ENCODE measurements at regions not wholly inside any gene's neighbourhood (a gene's known extent, or its start where the extent isn't known, plus 50 kb on each side); places are given as distances from the start of the nearest gene placed in this dataset.
"Not testable (repeated sequence)": the region's sequence is repeated elsewhere in the genome, so short reads cannot be mapped to it uniquely, and the experiment has no call there.

DNA sequence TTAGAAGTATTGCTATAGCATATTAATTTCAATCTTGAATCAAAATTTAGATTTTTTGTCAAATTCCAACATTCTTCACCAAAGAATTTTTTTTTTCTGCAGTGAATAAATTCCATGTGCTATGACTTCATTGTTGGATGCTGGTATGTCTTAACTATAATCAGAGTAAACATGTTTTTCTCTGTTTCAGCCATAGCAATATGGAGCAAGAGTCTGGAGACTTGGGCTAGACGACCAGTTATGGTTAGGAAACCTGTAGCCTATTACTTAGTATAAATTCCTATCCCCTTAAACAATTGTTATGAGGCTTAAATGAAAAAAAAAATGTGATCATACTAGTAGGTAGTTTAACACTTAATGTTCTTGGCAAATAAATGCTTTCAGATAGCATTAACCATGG lies 431.9 kb upstream of the FRG2C start:
- no peak overlapping the region for H3K4me3 ChIP-seq (ENCODE audit: low read depth, poor library complexity, severe bottlenecking)
- 38 to 50% methylated on average over 1 of the region's 1 CpG for WGBS, 2 donors
- no peak for DNase-seq (ENCODE audit: low spot score in 2 of 2)
- TF ChIP-seq POLR2A (IDR thresholded peaks at IDR 0.05) = no peak
- TF ChIP-seq, protein P1, sequence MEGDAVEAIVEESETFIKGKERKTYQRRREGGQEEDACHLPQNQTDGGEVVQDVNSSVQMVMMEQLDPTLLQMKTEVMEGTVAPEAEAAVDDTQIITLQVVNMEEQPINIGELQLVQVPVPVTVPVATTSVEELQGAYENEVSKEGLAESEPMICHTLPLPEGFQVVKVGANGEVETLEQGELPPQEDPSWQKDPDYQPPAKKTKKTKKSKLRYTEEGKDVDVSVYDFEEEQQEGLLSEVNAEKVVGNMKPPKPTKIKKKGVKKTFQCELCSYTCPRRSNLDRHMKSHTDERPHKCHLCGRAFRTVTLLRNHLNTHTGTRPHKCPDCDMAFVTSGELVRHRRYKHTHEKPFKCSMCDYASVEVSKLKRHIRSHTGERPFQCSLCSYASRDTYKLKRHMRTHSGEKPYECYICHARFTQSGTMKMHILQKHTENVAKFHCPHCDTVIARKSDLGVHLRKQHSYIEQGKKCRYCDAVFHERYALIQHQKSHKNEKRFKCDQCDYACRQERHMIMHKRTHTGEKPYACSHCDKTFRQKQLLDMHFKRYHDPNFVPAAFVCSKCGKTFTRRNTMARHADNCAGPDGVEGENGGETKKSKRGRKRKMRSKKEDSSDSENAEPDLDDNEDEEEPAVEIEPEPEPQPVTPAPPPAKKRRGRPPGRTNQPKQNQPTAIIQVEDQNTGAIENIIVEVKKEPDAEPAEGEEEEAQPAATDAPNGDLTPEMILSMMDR (IDR thresholded peaks at IDR 0.05) = no peak
- intact Hi-C loops (cut with DNase I; ENCODE audit: low total_unique reads) = no loop called here

DNA sequence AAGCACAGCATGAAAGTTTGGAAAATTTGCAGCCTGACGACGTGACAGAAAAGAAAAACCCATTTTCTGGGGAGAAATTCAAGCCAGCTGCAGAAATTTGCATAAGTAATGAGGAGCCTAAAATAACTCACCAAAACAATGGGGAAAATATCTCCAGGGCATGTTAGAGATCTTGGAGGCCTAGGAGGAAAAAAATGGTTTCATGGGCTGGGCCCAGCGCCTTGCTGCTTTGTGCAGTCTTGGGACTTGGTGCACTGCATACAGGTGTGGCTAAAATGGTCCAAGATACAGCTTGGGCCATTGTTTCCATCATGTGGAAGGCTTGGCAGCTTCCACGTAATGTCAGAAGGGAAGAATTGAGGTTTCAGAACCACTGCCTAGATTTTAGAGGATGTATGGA lies 428.5 kb upstream of the FRG2C start:
- H3K4me3 ChIP-seq (ENCODE audit: low read depth, poor library complexity, severe bottlenecking) = no peak overlapping the region
- TF ChIP-seq, protein P1 (IDR thresholded peaks at IDR 0.05) = no peak
- no peak for TF ChIP-seq POLR2A (IDR thresholded peaks at IDR 0.05)
- no peak for DNase-seq (ENCODE audit: low spot score in 2 of 2)
- WGBS, 2 donors = 58 to 75% methylated on average over 4 of the region's 4 CpGs
- intact Hi-C loops (cut with DNase I; ENCODE audit: low total_unique reads) = no loop called here

DNA sequence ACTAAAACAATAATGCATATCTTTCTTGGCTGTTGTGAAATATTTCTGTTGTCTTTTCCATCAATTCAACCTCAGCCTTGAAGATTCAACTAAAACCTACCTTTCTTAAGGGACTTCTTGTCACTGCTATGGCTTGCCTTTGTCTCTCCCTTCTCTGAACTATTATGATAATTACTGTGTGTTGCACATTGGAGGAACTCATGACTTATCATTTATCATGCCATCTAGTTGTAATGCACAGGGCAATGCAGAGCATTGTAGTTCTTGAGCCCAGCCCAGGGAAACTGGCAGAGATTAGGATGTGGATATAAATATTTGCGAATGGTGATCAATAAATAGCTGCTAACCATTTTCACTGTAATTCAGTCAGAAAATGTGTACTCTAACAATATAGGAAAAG lies 427.1 kb upstream of the FRG2C start:
- WGBS, 2 donors = 85 to 88% methylated on average over 1 of the region's 1 CpG
- no peak for TF ChIP-seq POLR2A (IDR thresholded peaks at IDR 0.05)
- TF ChIP-seq, protein P1 (IDR thresholded peaks at IDR 0.05) = no peak
- no peak for DNase-seq (ENCODE audit: low spot score in 2 of 2)
- intact Hi-C loops (cut with DNase I; ENCODE audit: low total_unique reads) = no loop called here
- H3K4me3 ChIP-seq (ENCODE audit: low read depth, poor library complexity, severe bottlenecking) = no peak overlapping the region

DNA sequence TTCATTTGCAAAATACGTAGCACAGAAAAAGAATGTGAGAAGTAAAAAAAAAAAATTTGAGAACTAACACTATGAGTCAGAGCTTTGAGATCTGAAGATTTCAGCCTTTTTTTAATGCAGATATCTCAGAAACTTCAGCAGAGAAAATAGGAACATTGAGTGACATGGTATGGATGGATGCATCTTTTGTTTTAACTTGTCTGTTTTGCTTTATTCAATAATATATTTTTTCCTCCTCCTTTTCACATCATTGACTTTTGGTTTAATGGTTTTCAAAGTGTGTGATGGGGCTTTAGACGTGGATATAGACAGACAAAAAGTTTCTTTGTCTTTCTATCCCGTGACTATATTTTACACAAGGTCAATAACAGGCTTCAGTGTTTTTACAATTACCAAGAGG lies 426.7 kb upstream of the FRG2C start:
- intact Hi-C loops (cut with DNase I; ENCODE audit: low total_unique reads) = no loop called here
- WGBS, 2 donors = 72 to 77% methylated on average over 3 of the region's 3 CpGs
- no peak for TF ChIP-seq POLR2A (IDR thresholded peaks at IDR 0.05)
- TF ChIP-seq, protein P1 (IDR thresholded peaks at IDR 0.05) = no peak
- no peak overlapping the region for H3K4me3 ChIP-seq (ENCODE audit: low read depth, poor library complexity, severe bottlenecking)
- DNase-seq (ENCODE audit: low spot score in 2 of 2) = no peak

DNA sequence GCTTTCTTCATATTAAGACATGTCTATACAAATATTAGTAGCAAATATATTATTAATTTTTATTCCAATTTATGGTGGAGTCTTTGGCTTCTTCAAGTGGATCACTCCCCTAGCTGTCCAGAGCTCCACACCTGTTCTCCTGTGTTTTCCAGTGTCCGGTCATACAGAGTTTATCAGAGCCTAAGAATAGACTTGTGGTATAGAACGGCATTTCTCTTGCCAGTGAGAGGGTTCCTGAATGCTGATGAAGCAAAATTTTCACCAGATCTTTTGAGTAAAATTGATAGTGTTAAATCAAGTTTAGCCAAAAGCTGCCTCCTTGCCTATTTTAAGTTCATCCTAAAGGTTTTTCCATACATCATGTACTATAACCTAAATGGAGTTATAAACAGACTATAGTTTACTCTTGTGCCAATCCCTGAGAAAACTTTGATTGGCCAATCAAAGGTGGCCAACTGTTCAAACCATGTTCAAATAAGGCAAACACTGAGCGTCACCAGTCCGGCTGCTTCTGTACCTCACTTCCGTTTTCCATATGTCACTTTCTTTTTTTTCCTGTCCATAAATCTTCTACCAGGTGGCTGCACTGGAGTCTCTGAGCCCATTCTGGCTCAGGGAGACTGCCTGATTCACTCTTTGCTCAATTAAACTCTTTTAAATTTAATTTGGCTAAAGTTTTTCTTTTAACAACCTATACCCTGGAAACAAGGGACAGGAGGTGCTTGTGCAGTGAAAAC lies 422.7 kb upstream of the FRG2C start:
- intact Hi-C loops (cut with DNase I; ENCODE audit: low total_unique reads); H3K4me3 ChIP-seq (ENCODE audit: low read depth, poor library complexity, severe bottlenecking); DNase-seq (ENCODE audit: low spot score in 2 of 2): not testable (repeated sequence)
- WGBS, 2 donors = 42 to 45% methylated on average over 5 of the region's 5 CpGs

DNA sequence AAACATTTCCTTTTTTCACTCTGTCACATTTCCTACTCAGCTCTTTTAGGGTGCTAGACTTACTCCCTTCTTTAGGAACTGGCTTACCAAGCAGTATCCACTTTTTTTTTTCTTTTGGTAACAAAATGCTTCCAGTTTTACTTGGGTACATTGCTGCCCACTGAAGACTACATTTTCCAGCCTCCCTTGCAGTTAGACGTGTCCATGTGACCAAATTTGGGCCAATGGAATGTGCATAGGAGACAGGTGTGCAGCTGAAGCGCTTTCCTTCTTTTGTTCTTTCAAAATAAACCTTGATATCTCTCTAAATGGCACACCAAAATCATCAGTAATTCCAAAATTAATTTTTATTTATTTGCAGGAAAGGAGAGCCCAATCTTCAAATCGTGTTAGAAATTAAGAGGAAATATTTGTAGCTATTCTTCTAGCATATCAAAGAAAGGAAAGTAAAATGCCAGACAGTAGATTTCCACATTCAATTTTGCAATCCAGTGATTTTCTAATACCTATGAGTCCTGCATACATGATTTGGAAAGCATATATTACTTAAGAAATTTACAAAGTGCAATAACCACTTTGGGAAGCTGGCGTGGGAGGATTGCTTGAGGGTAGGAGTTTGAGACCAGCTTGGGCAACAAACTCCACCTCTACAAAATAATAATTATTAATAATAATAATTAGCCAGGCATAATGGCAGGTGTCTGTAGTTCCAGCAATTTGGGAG lies 422.0 kb upstream of the FRG2C start:
- H3K4me3 ChIP-seq (ENCODE audit: low read depth, poor library complexity, severe bottlenecking) = no peak overlapping the region
- 74 to 80% methylated on average over 4 of the region's 4 CpGs for WGBS, 2 donors
- no peak for DNase-seq (ENCODE audit: low spot score in 2 of 2)
- intact Hi-C loops (cut with DNase I; ENCODE audit: low total_unique reads) = no loop called here
- no peak for TF ChIP-seq POLR2A (IDR thresholded peaks at IDR 0.05)
- TF ChIP-seq, protein P1 (IDR thresholded peaks at IDR 0.05) = no peak
